ENCODE measurements at regions not wholly inside any gene's neighbourhood (a gene's known extent, or its start where the extent isn't known, plus 50 kb on each side); places are given as distances from the start of the nearest gene placed in this dataset.

DNA sequence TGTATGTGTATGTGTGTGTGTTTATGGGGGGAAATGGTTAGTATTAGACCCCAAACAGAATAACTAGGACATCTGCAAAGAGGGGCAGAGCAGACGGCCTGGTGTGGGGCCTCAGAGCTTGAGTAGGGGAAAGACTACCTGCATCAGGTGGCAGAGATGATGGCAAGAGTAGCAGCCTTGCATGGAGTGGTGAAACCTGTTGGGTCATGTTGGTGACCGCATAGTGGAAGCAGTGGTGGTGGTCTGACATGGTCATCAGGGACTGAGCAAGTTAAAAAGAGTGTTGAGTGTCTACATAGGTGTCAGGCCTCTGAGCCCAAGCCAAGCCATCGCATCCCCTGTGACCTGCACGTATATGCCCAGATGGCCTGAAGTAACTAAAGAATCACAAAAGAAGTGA, 153.2 kb downstream of the FGF10 start:
- intact Hi-C loops (cut with DNase I; ENCODE audit: low total_unique reads): no loop called here
- no peak for DNase-seq
- H3K27me3 ChIP-seq (replicated peaks in 1 of 7): no peaks in the 10 kb centered on the region
- H3K36me3 ChIP-seq: no peaks in the 10 kb centered on the region
- H3K4me3 ChIP-seq: no peak overlapping the region
- H3K4me1 ChIP-seq: no peaks in the 10 kb centered on the region
- H3K9me3 ChIP-seq: peaks cover 0 to 4% (median 0%) of the 10 kb centered on the region in 8 donors
- TF ChIP-seq, protein P1, sequence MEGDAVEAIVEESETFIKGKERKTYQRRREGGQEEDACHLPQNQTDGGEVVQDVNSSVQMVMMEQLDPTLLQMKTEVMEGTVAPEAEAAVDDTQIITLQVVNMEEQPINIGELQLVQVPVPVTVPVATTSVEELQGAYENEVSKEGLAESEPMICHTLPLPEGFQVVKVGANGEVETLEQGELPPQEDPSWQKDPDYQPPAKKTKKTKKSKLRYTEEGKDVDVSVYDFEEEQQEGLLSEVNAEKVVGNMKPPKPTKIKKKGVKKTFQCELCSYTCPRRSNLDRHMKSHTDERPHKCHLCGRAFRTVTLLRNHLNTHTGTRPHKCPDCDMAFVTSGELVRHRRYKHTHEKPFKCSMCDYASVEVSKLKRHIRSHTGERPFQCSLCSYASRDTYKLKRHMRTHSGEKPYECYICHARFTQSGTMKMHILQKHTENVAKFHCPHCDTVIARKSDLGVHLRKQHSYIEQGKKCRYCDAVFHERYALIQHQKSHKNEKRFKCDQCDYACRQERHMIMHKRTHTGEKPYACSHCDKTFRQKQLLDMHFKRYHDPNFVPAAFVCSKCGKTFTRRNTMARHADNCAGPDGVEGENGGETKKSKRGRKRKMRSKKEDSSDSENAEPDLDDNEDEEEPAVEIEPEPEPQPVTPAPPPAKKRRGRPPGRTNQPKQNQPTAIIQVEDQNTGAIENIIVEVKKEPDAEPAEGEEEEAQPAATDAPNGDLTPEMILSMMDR (IDR thresholded peaks at IDR 0.05 in 8 of 11, conservative IDR thresholded peaks at IDR 0.05 in 3 of 11): no peak
- TF ChIP-seq POLR2AphosphoS5 (IDR thresholded peaks at IDR 0.05) (no peak), POLR2A (IDR thresholded peaks at IDR 0.05) (no peak)
- 65 to 88% (median 83%) methylated on average over 4 of the region's 4 CpGs for WGBS, 5 donors
- H3K27ac ChIP-seq: no peak overlapping the region

DNA sequence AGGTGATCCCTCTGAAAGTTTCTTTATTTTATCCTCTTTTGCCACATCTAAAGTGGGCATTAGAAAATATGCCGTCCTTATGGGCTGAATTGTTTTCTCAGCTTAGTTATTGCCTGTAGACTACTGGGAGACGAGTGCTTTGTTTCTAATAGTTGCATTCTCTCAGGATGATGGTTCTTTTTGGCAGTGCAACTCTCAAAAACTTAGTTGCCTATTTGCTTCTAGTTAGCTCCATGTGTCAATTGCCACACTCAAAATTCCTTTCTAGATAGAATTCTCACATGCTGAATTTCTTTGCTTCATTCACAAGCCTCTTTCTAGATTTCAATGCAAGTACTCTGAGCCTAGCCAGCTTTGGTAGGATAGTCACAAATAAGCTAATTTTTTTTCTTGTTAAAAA, 155.5 kb downstream of the FGF10 start:
- intact Hi-C loops (cut with DNase I; ENCODE audit: low total_unique reads): no loop called here
- no peak overlapping the region for H3K27ac ChIP-seq
- no peaks in the 10 kb centered on the region for H3K36me3 ChIP-seq
- no peaks in the 10 kb centered on the region for H3K4me1 ChIP-seq
- TF ChIP-seq POLR2AphosphoS5 (IDR thresholded peaks at IDR 0.05) (no peak), POLR2A (IDR thresholded peaks at IDR 0.05) (no peak)
- TF ChIP-seq, protein P1 (IDR thresholded peaks at IDR 0.05 in 8 of 11, conservative IDR thresholded peaks at IDR 0.05 in 3 of 11): no peak
- H3K4me3 ChIP-seq: no peak overlapping the region
- no peak for DNase-seq
- 71 to 83% (median 80%) methylated on average over 2 of the region's 2 CpGs for WGBS, 5 donors
- H3K27me3 ChIP-seq (replicated peaks in 1 of 7): no peaks in the 10 kb centered on the region
- H3K9me3 ChIP-seq: peaks cover 0 to 4% (median 0%) of the 10 kb centered on the region in 8 donors

DNA sequence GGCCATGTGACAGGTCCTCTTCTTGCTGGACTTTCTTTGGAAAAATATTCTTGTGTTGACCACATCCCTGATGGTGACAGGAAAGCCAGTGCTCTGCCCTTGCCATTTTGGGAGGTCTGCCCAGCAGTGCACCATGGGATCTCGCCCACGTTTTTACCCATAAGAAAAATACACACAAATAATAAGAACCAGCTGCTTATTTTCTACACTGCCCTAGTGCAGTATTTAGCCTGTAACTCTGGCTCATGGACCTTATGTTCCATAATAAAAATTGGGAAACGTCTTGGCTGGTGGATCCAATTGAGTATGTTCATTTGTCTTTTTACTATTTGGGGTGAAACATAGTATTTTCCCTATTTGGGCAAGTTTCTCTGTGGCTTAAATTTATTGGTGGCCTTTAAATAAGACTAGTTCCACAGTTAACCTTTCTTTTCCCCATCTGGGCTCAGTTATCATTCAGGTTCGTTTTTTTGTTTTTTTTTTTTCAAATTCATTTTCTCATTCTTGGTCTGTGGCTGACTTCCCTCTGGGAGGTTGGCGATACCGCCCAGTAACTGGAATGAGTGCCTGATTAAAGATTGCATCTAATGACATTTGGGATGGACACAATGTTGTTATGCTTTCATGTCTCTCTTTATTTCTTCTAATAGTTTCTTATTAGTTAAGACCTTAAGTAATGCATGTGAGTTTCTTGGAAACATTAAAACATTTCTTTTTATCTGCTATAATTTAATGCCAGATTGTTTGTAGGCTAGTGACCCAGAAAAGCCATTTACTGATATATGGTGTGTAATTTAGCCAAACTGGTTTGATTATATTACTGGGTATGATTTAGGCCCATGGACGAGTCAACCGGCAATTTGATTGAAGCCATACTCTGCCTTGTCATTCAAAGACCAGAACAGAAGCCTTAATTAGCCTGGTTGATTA, 163.7 kb downstream of the FGF10 start:
- intact Hi-C loops (cut with DNase I; ENCODE audit: low total_unique reads): no loop called here
- WGBS, 5 donors: 75 to 81% (median 77%) methylated on average over 8 of the region's 8 CpGs

DNA sequence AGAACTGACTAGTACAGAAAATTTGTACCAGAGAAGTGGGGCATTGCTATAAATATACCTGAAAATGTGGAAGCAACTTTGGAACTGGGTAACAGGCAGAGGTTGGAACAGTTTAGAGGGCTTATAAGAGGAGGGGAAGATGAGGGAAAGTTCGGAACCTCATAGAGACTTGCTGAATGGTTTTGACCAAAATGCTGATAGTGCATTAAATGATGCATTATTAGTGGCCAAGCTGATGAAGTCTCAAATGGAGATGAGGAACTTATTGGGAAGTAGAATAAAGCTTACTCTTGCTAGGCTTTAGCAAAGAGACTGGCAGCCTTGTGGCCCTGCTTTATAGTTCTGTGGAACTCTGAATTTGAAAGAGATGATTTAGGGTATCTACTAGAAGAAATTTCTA, 189.8 kb downstream of the FGF10 start:
- Histone ChIP-seq H3K4me3 (no peak overlapping the region), H3K36me3 (no peaks in the 10 kb centered on the region), H3K4me1 (no peaks in the 10 kb centered on the region), H3K9me3 (peaks cover 0 to 56% (median 38%) of the 10 kb centered on the region in 8 donors), H3K27ac (no peak overlapping the region), H3K27me3 (replicated peaks in 1 of 7) (no peaks in the 10 kb centered on the region)
- intact Hi-C loops (cut with DNase I; ENCODE audit: low total_unique reads): no loop called here
- no peak for TF ChIP-seq POLR2A (IDR thresholded peaks at IDR 0.05)
- TF ChIP-seq, protein P1 (IDR thresholded peaks at IDR 0.05 in 8 of 11, conservative IDR thresholded peaks at IDR 0.05 in 3 of 11): no peak
- TF ChIP-seq POLR2AphosphoS5 (IDR thresholded peaks at IDR 0.05): no peak
- WGBS, 5 donors: 85 to 98% (median 90%) methylated on average over 1 of the region's 1 CpG
- DNase-seq: no peak

More for the DNA sequence above, 163.7 kb downstream of the FGF10 start:
- peaks cover 0 to 16% (median 6%) of the 10 kb centered on the region in 8 donors for H3K9me3 ChIP-seq
- H3K4me3 ChIP-seq: no peak overlapping the region
- no peaks in the 10 kb centered on the region for H3K4me1 ChIP-seq
- no peak overlapping the region for H3K27ac ChIP-seq
- DNase-seq: no peak
- TF ChIP-seq, protein P1 (IDR thresholded peaks at IDR 0.05 in 8 of 11, conservative IDR thresholded peaks at IDR 0.05 in 3 of 11): no peak
- TF ChIP-seq POLR2A (IDR thresholded peaks at IDR 0.05): no peak
- no peak for TF ChIP-seq POLR2AphosphoS5 (IDR thresholded peaks at IDR 0.05)
- no peaks in the 10 kb centered on the region for H3K36me3 ChIP-seq
- H3K27me3 ChIP-seq (replicated peaks in 1 of 7): no peaks in the 10 kb centered on the region

Measured in spleen (tissue), 11 donors.